A673 (cell line): ENCODE measurements at regions not wholly inside any gene's neighbourhood (a gene's known extent, or its start where the extent isn't known, plus 50 kb on each side); places are given as distances from the start of the nearest gene placed in this dataset.

Experiments
- EZH2 ChIP-seq: fragments of 200-600 bp; sonication (generic); IDR thresholded peaks from 2 replicates; pipeline ENCODE4 v1.6.1; 2017; ENCODE audit warnings: borderline replicate concordance, low read depth, mild to moderate bottlenecking, mixed read lengths, antibody characterized with exemption, low read length; ENCODE audit not compliant: poor library complexity, severe bottlenecking
- TF ChIP-seq, protein P1 (sequence below): fragments of 300-800, 200-600 bp; sonication (generic); conservative IDR thresholded peaks from 2 replicates; pipeline ENCODE4 v1.5.1; 2017; ENCODE audit warnings: low read depth, mild to moderate bottlenecking, antibody characterized with exemption, low read length, moderate library complexity, mixed read lengths

DNA sequence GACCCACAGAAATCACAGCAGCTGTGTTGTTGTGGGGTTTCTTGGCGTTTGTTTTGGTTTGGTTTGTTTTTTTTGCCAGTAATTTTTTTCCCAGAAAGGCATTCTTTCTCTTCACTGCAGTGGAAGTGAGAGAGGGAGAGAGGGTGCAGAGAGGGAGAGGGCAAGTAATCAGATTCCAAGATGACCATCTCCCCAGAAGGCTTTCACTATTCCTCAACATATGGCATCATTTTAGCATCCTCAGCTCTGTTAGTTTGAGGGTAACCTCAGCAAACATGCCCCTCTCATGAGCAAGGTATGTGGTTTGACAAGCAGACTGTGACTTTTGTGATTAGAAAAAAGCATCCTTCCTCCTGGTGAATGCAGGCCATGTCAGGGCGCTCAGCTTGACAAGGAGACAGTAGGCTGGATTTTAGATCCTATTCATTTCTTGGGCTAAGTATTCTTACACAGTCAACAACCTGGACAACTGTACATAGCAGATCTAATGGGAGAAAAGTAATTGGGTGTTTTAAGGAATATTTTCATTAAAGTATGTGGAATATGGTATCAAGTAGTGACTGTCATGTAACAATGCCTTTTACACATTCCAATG, 86.3 kb upstream of the PIK3CG start:
- TF ChIP-seq, protein P1, sequence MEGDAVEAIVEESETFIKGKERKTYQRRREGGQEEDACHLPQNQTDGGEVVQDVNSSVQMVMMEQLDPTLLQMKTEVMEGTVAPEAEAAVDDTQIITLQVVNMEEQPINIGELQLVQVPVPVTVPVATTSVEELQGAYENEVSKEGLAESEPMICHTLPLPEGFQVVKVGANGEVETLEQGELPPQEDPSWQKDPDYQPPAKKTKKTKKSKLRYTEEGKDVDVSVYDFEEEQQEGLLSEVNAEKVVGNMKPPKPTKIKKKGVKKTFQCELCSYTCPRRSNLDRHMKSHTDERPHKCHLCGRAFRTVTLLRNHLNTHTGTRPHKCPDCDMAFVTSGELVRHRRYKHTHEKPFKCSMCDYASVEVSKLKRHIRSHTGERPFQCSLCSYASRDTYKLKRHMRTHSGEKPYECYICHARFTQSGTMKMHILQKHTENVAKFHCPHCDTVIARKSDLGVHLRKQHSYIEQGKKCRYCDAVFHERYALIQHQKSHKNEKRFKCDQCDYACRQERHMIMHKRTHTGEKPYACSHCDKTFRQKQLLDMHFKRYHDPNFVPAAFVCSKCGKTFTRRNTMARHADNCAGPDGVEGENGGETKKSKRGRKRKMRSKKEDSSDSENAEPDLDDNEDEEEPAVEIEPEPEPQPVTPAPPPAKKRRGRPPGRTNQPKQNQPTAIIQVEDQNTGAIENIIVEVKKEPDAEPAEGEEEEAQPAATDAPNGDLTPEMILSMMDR = no peak
- TF ChIP-seq EZH2 = no peak
